Mesothelial cell of epicardium (in vitro differentiated cells): ENCODE measurements at regions not wholly inside any gene's neighbourhood (a gene's known extent, or its start where the extent isn't known, plus 50 kb on each side); places are given as distances from the start of the nearest gene placed in this dataset.

Experiments
- DNase-seq, 2 experiments: peaks; one replicate each; pipeline ENCODE4 v3.0.0; 2021; ENCODE audit warnings: low spot score in 2 of 2; ENCODE audit not compliant: unreplicated experiment in 2 of 2
- H3K27ac Mint-ChIP-seq: 2 replicates; pipeline ENCODE4 v1.8.0; 2021; ENCODE audit warnings: mixed read lengths
- H3K27me3 Mint-ChIP-seq: 2 replicates; pipeline ENCODE4 v1.8.0; 2021; ENCODE audit warnings: low read depth, mixed read lengths
- H3K36me3 Mint-ChIP-seq: 2 replicates; pipeline ENCODE4 v1.8.0; 2021; ENCODE audit warnings: mixed read lengths
- H3K4me1 Mint-ChIP-seq: 2 replicates; pipeline ENCODE4 v1.8.0; 2021; ENCODE audit warnings: mixed read lengths
- H3K4me3 Mint-ChIP-seq: 2 replicates; pipeline ENCODE4 v1.8.0; 2021; ENCODE audit warnings: mild to moderate bottlenecking, moderate library complexity, mixed read lengths
- H3K9me3 Mint-ChIP-seq: 2 replicates; pipeline ENCODE4 v1.8.0; 2021; ENCODE audit warnings: mixed read lengths
- CTCF ChIP-seq: fragments of 200-600 bp; sonication (generic); IDR thresholded peaks from one replicate; pipeline ENCODE4 v1.5.0; 2021; ENCODE audit warnings: antibody characterized with exemption; ENCODE audit not compliant: unreplicated experiment

DNA sequence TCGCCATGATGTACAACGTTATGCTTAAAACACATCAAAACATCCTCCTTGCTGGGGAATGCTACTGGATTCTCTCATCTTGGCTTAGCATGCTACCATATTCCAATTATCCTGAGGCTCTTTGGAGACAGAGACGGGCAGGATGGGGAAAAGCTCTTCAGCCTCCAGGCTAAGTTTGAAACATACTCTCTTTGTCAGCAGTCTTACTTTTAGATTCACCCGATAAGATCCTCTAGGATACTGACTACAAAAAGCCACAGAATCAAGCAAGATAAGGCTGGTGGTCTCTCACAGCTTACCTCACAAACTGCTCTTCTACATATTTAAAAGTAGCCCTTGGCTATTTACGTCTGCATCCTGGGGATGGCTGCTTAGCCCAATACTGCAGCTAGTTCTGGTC is 72.8 kb upstream of the LRCH1 start:
- no peaks in the 10 kb centered on the region for H3K4me1 Mint-ChIP-seq

DNA sequence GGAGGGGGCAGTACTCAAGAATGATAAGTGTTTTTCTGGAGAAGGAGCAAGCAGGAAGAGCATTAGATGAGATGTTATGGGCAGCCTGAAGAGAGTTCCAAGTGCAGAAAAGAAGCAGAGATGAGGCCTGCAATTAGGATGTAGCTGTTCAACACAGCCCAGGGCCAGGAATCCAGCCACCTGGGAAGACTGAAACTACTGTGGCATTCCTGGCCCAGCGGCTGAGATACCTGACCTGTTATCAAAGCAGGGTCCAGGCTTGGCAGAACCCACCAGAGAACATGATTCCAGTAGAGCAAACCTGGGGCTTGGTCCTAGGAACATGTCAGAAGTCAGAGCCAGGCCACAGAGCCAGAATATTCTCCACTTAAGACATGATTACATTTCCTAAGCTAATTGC is 73.3 kb upstream of the LRCH1 start:
- no peak for TF ChIP-seq CTCF
- Mint-ChIP-seq H3K9me3 (peaks cover 18% of the 10 kb centered on the region), H3K4me1 (no peaks in the 10 kb centered on the region), H3K27me3 (no peaks in the 10 kb centered on the region), H3K4me3 (no peak overlapping the region), H3K36me3 (peaks cover 5% of the 10 kb centered on the region), H3K27ac (no peak overlapping the region)
- DNase-seq, result no peak

More for the DNA sequence above, 72.8 kb upstream of the LRCH1 start:
- no peak for DNase-seq
- no peak overlapping the region for H3K4me3 Mint-ChIP-seq
- peaks cover 22% of the 10 kb centered on the region for H3K9me3 Mint-ChIP-seq
- H3K27me3 Mint-ChIP-seq, result no peaks in the 10 kb centered on the region
- peaks cover 5% of the 10 kb centered on the region for H3K36me3 Mint-ChIP-seq
- TF ChIP-seq CTCF, result no peak
- H3K27ac Mint-ChIP-seq, result no peak overlapping the region

DNA sequence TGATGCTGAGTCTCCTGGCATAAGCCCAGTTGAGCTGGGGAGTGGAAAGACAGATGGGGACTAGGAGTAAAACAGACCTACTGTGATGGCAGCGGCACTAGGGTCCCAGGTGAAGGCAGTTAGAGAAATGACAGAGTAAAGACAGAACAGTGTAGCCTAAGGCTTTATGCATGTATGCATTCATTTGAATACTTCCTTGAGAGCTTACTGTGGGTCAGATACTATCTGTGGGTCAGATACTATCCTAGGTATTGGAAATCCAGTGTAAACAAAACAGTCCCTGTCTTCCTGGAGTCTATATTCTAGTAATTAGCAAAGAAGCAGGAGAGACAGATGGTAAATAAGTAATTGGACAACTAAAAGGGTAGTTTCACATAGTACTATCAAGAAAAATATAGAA is 73.7 kb upstream of the LRCH1 start:
- H3K4me1 Mint-ChIP-seq, result no peaks in the 10 kb centered on the region
- H3K27ac Mint-ChIP-seq, result no peak overlapping the region
- no peaks in the 10 kb centered on the region for H3K27me3 Mint-ChIP-seq
- H3K9me3 Mint-ChIP-seq, result peaks cover 14% of the 10 kb centered on the region
- no peak for TF ChIP-seq CTCF
- H3K4me3 Mint-ChIP-seq, result no peak overlapping the region
- DNase-seq, result no peak
- peaks cover 2% of the 10 kb centered on the region for H3K36me3 Mint-ChIP-seq

DNA sequence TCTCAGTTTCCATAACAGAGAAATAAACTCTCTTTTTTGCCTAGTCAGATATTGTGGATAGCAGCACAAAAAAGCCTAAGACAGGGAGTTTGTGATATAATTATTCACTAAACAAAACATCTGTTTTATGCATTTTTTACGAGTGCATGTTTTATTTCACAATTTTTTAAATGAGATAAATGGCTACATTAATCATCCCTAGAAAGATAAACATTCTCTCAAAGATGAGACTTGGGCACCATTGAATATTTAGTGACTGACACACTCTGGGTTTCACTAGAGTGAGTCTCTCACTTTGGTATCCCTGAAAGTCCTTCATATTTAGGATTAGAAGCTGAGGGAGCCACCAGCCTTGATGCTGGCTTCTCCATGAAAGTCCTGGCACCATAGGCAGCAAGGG is 74.3 kb upstream of the LRCH1 start:
- no peaks in the 10 kb centered on the region for H3K4me1 Mint-ChIP-seq
- DNase-seq, result no peak
- peaks cover 20% of the 10 kb centered on the region for H3K9me3 Mint-ChIP-seq
- no peak for TF ChIP-seq CTCF
- peaks cover 2% of the 10 kb centered on the region for H3K36me3 Mint-ChIP-seq
- H3K27ac Mint-ChIP-seq, result no peak overlapping the region
- H3K27me3 Mint-ChIP-seq, result no peaks in the 10 kb centered on the region
- no peak overlapping the region for H3K4me3 Mint-ChIP-seq

GRCh38 chr13:46476174-46476573 is 76.8 kb upstream of the LRCH1 start:
- no peak for TF ChIP-seq CTCF
- Mint-ChIP-seq H3K9me3 (peaks cover 13% of the 10 kb centered on the region), H3K4me1 (peaks cover 7% of the 10 kb centered on the region), H3K36me3 (no peaks in the 10 kb centered on the region), H3K27me3 (no peaks in the 10 kb centered on the region), H3K4me3 (no peak overlapping the region), H3K27ac (no peak overlapping the region)
- DNase-seq, result no peak

- Mint-ChIP-seq H3K36me3 (no peaks in the 10 kb centered on the region), H3K9me3 (peaks cover 13% of the 10 kb centered on the region), H3K4me1 (peaks cover 7% of the 10 kb centered on the region), H3K27me3 (no peaks in the 10 kb centered on the region), H3K27ac (no peak overlapping the region), H3K4me3 (no peak overlapping the region)
- TF ChIP-seq CTCF, result no peak
- no peak for DNase-seq
These were observed 77.4 kb upstream of the LRCH1 start for GRCh38 chr13:46475541-46475991.
